Fibroblast of lung (primary cell): ENCODE measurements at regions not wholly inside any gene's neighbourhood (a gene's known extent, or its start where the extent isn't known, plus 50 kb on each side); places are given as distances from the start of the nearest gene placed in this dataset.

Source experiments
- DNase-seq, 2 donors: peaks; one replicate each; pipeline versions ENCODE4 v3.0.0 to v3.0.0-alpha.2; 2010; ENCODE audit warnings: low read depth in 2 of 2
- H2AFZ ChIP-seq: 2 replicates; pipeline ENCODE4 v1.5.1; 2012; ENCODE audit warnings: low read length, control low read depth, inconsistent platforms
- H3K27ac ChIP-seq: 2 replicates; pipeline ENCODE4 v1.5.1; 2011; ENCODE audit warnings: low read length, control low read depth; ENCODE audit not compliant: insufficient read depth
- H3K27me3 ChIP-seq: 2 replicates; pipeline ENCODE4 v1.5.1; 2011; ENCODE audit warnings: mild to moderate bottlenecking, low read length; ENCODE audit not compliant: control insufficient read depth, insufficient read depth
- H3K36me3 ChIP-seq: 2 replicates; pipeline ENCODE4 v1.5.1; 2011; ENCODE audit warnings: low read length; ENCODE audit not compliant: control insufficient read depth, insufficient read depth
- H3K4me1 ChIP-seq: 2 replicates; pipeline ENCODE4 v1.5.1; 2011; ENCODE audit warnings: low read length; ENCODE audit not compliant: control insufficient read depth, insufficient read depth; ENCODE audit errors: extremely low read depth
- H3K4me2 ChIP-seq: 2 replicates; pipeline ENCODE4 v1.5.1; 2011; ENCODE audit warnings: low read length, control low read depth; ENCODE audit not compliant: insufficient read depth; ENCODE audit errors: extremely low read depth
- H3K4me3 ChIP-seq, 4 experiments: fragments of 200-600 bp in 1 of 4; sonication (generic) in 1 of 4; replicated peaks in 1 of 4; 2 replicates each; pipeline ENCODE4 v1.5.1; 2011 to 2016; ENCODE audit warnings: low read length in 4 of 4, low read depth in 3 of 4, mild to moderate bottlenecking in 3 of 4, control low read depth in 2 of 4, inconsistent platforms in 1 of 4, mixed read lengths in 1 of 4; ENCODE audit not compliant: insufficient read depth in 1 of 4; ENCODE audit errors: control extremely low read depth in 1 of 4
- H3K79me2 ChIP-seq: 2 replicates; pipeline ENCODE4 v1.5.1; 2012; ENCODE audit warnings: mild to moderate bottlenecking, low read length, inconsistent platforms; ENCODE audit not compliant: control insufficient read depth, insufficient read depth
- H3K9ac ChIP-seq: 2 replicates; pipeline ENCODE4 v1.5.1; 2011; ENCODE audit warnings: mild to moderate bottlenecking, low read length, control low read depth; ENCODE audit not compliant: insufficient read depth
- H3K9me3 ChIP-seq: 2 replicates; pipeline ENCODE4 v1.5.1; 2012; ENCODE audit warnings: low read depth, low read length; ENCODE audit not compliant: control insufficient read depth, insufficient read depth
- H4K20me1 ChIP-seq: 2 replicates; pipeline ENCODE4 v1.5.1; 2011; ENCODE audit warnings: low read length; ENCODE audit not compliant: control insufficient read depth, insufficient read depth; ENCODE audit errors: extremely low read depth
- EZH2 ChIP-seq: IDR thresholded peaks from 2 replicates; pipeline ENCODE4 v1.5.1; 2012; ENCODE audit warnings: low read length, control low read depth, mild to moderate bottlenecking; ENCODE audit errors: missing control alignments
- TF ChIP-seq, protein P1 (sequence below), 2 donors: IDR thresholded peaks in 1 of 2; conservative IDR thresholded peaks in 1 of 2; 1 replicate in 1 of 2; 2 replicates in 1 of 2; pipeline ENCODE4 v1.5.1; 2011 to 2012; ENCODE audit warnings: low read length in 2 of 2, control low read depth in 1 of 2, inconsistent platforms in 1 of 2, low read depth in 1 of 2, mild to moderate bottlenecking in 1 of 2

DNA sequence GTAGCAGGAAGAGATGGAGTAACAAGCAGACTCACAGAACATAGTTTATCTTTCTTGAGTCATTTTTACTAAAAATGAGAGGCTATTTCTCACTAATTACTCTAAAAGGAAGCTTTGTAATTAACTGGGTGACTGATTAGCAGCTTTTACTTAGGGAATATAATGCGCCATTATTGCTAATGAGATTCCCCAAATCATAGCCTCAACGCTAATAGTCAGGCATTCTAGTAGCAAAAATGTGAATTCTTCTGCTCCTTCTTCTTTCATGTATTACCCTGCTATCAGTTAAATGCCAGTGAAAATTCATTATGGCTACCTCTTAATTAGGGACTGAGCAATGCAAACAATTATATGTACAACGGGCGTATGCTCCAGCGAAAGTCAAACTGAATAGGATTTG, 349.8 kb downstream of the CDH19 start:
- Histone ChIP-seq H3K36me3 (no peaks in the 10 kb centered on the region), H3K27ac (no peak overlapping the region), H3K79me2 (no peaks in the 10 kb centered on the region), H3K4me3 (no peak overlapping the region), H3K4me2 (no peak overlapping the region), H2AFZ (no peak overlapping the region), H3K27me3 (no peaks in the 10 kb centered on the region), H3K9ac (no peak overlapping the region), H3K9me3 (no peaks in the 10 kb centered on the region), H4K20me1 (no peaks in the 10 kb centered on the region), H3K4me1 (no peaks in the 10 kb centered on the region)
- TF ChIP-seq, protein P1, sequence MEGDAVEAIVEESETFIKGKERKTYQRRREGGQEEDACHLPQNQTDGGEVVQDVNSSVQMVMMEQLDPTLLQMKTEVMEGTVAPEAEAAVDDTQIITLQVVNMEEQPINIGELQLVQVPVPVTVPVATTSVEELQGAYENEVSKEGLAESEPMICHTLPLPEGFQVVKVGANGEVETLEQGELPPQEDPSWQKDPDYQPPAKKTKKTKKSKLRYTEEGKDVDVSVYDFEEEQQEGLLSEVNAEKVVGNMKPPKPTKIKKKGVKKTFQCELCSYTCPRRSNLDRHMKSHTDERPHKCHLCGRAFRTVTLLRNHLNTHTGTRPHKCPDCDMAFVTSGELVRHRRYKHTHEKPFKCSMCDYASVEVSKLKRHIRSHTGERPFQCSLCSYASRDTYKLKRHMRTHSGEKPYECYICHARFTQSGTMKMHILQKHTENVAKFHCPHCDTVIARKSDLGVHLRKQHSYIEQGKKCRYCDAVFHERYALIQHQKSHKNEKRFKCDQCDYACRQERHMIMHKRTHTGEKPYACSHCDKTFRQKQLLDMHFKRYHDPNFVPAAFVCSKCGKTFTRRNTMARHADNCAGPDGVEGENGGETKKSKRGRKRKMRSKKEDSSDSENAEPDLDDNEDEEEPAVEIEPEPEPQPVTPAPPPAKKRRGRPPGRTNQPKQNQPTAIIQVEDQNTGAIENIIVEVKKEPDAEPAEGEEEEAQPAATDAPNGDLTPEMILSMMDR (conservative IDR thresholded peaks at IDR 0.05 in 1 of 2, IDR thresholded peaks at IDR 0.05 in 1 of 2; ENCODE audit: low read depth in 1 of 2, low read length in 2 of 2) = no peak
- no peak for TF ChIP-seq EZH2
- DNase-seq = no peak

DNA sequence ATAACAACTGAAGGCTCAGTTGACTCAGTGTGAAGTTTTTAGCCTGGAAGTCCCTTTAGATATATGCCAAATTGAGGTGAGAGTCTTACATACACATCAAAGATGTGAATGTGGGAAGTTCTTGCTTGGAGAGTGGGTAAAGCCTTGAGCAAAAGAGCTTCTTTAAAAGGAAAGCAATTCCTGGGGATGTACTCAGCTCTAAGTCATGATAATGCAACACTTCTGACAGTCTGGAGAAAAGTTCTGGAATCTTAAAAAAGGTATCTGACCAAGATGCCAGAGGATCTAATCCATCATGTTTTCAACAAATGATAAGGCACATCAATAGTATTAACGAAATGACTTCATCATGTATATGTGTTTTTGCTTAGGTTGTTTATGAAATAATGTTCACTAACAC, 351.2 kb downstream of the CDH19 start:
- no peaks in the 10 kb centered on the region for H3K4me1 ChIP-seq
- no peaks in the 10 kb centered on the region for H3K79me2 ChIP-seq
- no peaks in the 10 kb centered on the region for H3K27me3 ChIP-seq
- DNase-seq = peak in 1 of 2 donors; percentile 1
- no peaks in the 10 kb centered on the region for H3K9me3 ChIP-seq
- H3K36me3 ChIP-seq = no peaks in the 10 kb centered on the region
- H4K20me1 ChIP-seq = no peaks in the 10 kb centered on the region
- no peak overlapping the region for H3K4me2 ChIP-seq
- no peak overlapping the region for H3K4me3 ChIP-seq
- no peak overlapping the region for H3K27ac ChIP-seq
- no peak overlapping the region for H3K9ac ChIP-seq
- no peak overlapping the region for H2AFZ ChIP-seq
- TF ChIP-seq EZH2 = no peak
- TF ChIP-seq, protein P1 (conservative IDR thresholded peaks at IDR 0.05 in 1 of 2, IDR thresholded peaks at IDR 0.05 in 1 of 2; ENCODE audit: low read depth in 1 of 2, low read length in 2 of 2) = no peak

DNA sequence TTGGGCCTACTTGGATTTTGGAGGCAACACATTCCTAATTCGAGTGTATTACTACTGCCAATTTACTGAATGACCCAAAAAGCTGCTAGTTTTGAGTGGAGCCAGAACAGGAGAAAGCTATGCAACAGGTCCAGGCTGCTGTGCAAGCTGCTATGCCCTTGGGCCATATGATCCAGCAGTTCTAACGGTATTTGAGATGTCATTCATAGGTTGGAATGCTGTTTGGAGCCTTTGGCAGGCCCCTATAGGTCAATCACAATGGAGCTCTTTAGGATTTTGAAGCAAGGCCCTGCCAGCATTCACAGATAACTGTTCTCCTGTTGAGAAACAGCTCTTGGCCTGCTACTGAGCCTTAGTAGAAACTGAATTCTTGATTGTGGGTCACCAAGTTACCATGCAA, 368.7 kb downstream of the CDH19 start:
- DNase-seq = no peak
- Histone ChIP-seq H2AFZ (no peak overlapping the region), H3K27me3 (no peaks in the 10 kb centered on the region), H3K9ac (no peak overlapping the region), H3K79me2 (no peaks in the 10 kb centered on the region), H3K4me1 (no peaks in the 10 kb centered on the region), H4K20me1 (no peaks in the 10 kb centered on the region), H3K4me2 (no peak overlapping the region), H3K27ac (no peak overlapping the region), H3K36me3 (no peaks in the 10 kb centered on the region), H3K9me3 (no peaks in the 10 kb centered on the region), H3K4me3 (no peak overlapping the region)
- TF ChIP-seq, protein P1 (conservative IDR thresholded peaks at IDR 0.05 in 1 of 2, IDR thresholded peaks at IDR 0.05 in 1 of 2; ENCODE audit: low read depth in 1 of 2, low read length in 2 of 2) = no peak
- TF ChIP-seq EZH2 = no peak
